Right atrium auricular region (tissue), 2 donors: ENCODE measurements at regions not wholly inside any gene's neighbourhood (a gene's known extent, or its start where the extent isn't known, plus 50 kb on each side); places are given as distances from the start of the nearest gene placed in this dataset.

Experiments used
- DNase-seq: peaks from one replicate; pipeline ENCODE4 v3.0.0-alpha.2; 2019; ENCODE audit warnings: low spot score
- H3K27ac ChIP-seq, 2 donors: fragments of 200-600 bp; sonication (generic); 1 replicate in 1 of 2; 2 replicates in 1 of 2; pipeline ENCODE4 v1.5.1; 2016 to 2019
- H3K27me3 ChIP-seq, 2 donors: fragments of 200-600 bp; sonication (generic); one replicate each; pipeline versions ENCODE4 v1.5.1 to v1.6.0; 2017 to 2019
- H3K36me3 ChIP-seq: fragments of 200-600 bp; sonication (generic); one replicate; pipeline ENCODE4 v1.5.1; 2016
- H3K4me1 ChIP-seq, 2 donors: fragments of 200-600 bp; sonication (generic); one replicate each; pipeline versions ENCODE4 v1.5.1 to v1.6.0; 2017 to 2019
- H3K4me3 ChIP-seq, 2 donors: fragments of 200-600 bp; sonication (generic); 1 replicate in 1 of 2; 2 replicates in 1 of 2; pipeline ENCODE4 v1.5.1; 2017 to 2019; ENCODE audit warnings: mild to moderate bottlenecking in 1 of 2, moderate library complexity in 1 of 2
- H3K9me3 ChIP-seq, 2 donors: fragments of 200-600 bp; sonication (generic); one replicate each; pipeline ENCODE4 v1.5.1; 2019
- CTCF ChIP-seq, 2 donors: fragments of 200-600 bp; sonication (generic); IDR thresholded peaks; one replicate each; pipeline ENCODE4 v1.5.1; 2019; ENCODE audit warnings: antibody characterized with exemption in 2 of 2

- H3K27me3 ChIP-seq: no peaks in the 10 kb centered on the region
- H3K4me1 ChIP-seq: no peaks in the 10 kb centered on the region
- no peak overlapping the region for H3K27ac ChIP-seq
- no peak for DNase-seq
- no peaks in the 10 kb centered on the region for H3K36me3 ChIP-seq
- no peak overlapping the region for H3K4me3 ChIP-seq
- no peak for TF ChIP-seq CTCF (IDR thresholded peaks at IDR 0.05)
- H3K9me3 ChIP-seq: no peaks in the 10 kb centered on the region
These were observed 280.3 kb upstream of the GJB5 start for GRCh38 chr1:34474566-34474965.

DNA sequence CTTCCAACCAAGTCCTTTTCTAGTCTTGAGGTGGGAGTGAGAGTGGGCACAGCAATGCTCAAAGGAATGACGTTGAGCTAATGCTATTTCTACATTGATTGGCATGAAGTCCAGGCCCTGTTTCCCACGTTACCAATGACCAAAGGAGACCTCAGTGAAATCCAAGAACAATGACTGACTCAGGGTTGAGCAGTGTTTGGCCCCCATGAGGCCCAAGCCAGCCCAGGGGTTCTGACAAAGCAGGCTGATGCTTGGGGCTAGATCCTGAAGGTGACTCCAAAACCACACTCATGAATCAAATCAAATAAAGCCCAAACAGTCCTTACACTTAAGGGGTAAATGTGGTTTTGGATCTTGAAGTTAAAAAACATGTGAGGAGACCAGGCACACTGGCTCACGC is 278.5 kb upstream of the GJB5 start:
- H3K9me3 ChIP-seq: no peaks in the 10 kb centered on the region
- no peak overlapping the region for H3K4me3 ChIP-seq
- TF ChIP-seq CTCF (IDR thresholded peaks at IDR 0.05): no peak
- H3K36me3 ChIP-seq: no peaks in the 10 kb centered on the region
- no peak overlapping the region for H3K27ac ChIP-seq
- no peak for DNase-seq
- H3K4me1 ChIP-seq: no peaks in the 10 kb centered on the region
- no peaks in the 10 kb centered on the region for H3K27me3 ChIP-seq

DNA sequence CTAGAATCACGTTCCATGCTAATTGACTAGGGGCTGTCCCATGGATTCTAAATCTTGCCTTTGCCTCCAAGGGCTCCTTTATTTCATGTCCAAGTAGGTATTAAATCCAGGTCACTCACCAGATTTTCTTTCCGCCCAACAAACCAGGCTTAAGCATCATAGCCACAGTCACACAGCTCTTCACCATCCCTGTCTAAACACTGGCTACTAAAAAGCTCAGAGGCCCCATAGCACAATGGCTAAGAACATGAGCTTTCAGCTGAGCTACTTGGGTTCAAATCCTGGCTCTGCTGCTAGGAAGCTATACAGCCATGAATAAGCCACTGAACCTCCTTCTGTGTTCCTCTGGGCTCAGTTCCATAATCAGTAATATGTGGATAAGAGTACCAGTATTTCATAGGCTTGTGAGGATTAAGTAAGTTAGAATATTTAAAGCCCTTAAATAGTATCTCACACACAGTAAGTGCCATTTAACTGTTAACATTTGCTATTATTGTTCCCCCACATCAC is 277.2 kb upstream of the GJB5 start:
- Histone ChIP-seq H3K36me3 (no peaks in the 10 kb centered on the region), H3K9me3 (no peaks in the 10 kb centered on the region), H3K4me3 (no peak overlapping the region), H3K27ac (no peak overlapping the region), H3K27me3 (no peaks in the 10 kb centered on the region), H3K4me1 (no peaks in the 10 kb centered on the region)
- no peak for TF ChIP-seq CTCF (IDR thresholded peaks at IDR 0.05)
- no peak for DNase-seq

GRCh38 chr1:34478515-34479076 is 276.3 kb upstream of the GJB5 start:
- DNase-seq: no peak
- no peak for TF ChIP-seq CTCF (IDR thresholded peaks at IDR 0.05)
- no peaks in the 10 kb centered on the region for H3K9me3 ChIP-seq
- no peaks in the 10 kb centered on the region for H3K27me3 ChIP-seq
- H3K4me3 ChIP-seq: no peak overlapping the region
- H3K27ac ChIP-seq: no peak overlapping the region
- no peaks in the 10 kb centered on the region for H3K36me3 ChIP-seq
- no peaks in the 10 kb centered on the region for H3K4me1 ChIP-seq

- Histone ChIP-seq H3K27ac (no peak overlapping the region), H3K4me1 (no peaks in the 10 kb centered on the region), H3K27me3 (no peaks in the 10 kb centered on the region), H3K9me3 (no peaks in the 10 kb centered on the region), H3K4me3 (no peak overlapping the region), H3K36me3 (no peaks in the 10 kb centered on the region)
- no peak for TF ChIP-seq CTCF (IDR thresholded peaks at IDR 0.05)
- DNase-seq: no peak
These were observed 275.1 kb upstream of the GJB5 start for GRCh38 chr1:34479731-34480130.

DNA sequence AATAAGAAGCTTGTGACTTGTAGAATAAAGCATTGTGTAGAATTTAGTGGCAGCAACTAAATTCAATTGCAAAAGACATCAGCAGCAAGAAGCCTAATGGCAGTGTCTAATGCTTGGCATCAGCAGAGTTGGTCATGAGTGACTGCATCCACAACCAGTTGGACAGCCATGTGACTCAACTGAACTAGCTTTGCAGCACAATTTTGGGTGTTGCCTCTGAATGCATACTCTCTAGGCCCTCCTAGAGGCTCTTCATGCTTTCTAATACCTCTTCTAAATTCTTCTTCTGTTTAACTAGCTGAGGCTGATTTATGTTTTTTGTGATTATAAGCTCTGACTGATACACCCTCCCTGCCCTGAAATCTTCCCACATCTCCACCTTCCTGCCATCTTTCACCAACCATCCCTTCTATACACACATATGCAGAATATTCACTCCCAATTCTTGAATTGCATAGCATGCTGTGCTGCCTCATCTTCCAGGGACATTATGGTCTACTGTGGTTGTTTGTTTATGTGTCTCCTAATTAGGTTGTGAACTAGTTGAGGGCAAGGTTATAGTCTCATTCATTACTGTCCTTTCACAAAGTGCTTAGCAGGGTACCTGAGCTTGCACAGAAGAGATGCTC is 266.7 kb upstream of the GJB5 start:
- no peaks in the 10 kb centered on the region for H3K4me1 ChIP-seq
- H3K4me3 ChIP-seq: no peak overlapping the region
- peaks cover 0 to 30% of the 10 kb centered on the region in 2 donors for H3K9me3 ChIP-seq
- DNase-seq: no peak
- H3K27ac ChIP-seq: no peak overlapping the region
- TF ChIP-seq CTCF (IDR thresholded peaks at IDR 0.05): no peak
- H3K36me3 ChIP-seq: no peaks in the 10 kb centered on the region
- no peaks in the 10 kb centered on the region for H3K27me3 ChIP-seq
